ENCODE measurements at regions not wholly inside any gene's neighbourhood (a gene's known extent, or its start where the extent isn't known, plus 50 kb on each side); places are given as distances from the start of the nearest gene placed in this dataset.
"Not testable (repeated sequence)": the region's sequence is repeated elsewhere in the genome, so short reads cannot be mapped to it uniquely, and the experiment has no call there.

DNA sequence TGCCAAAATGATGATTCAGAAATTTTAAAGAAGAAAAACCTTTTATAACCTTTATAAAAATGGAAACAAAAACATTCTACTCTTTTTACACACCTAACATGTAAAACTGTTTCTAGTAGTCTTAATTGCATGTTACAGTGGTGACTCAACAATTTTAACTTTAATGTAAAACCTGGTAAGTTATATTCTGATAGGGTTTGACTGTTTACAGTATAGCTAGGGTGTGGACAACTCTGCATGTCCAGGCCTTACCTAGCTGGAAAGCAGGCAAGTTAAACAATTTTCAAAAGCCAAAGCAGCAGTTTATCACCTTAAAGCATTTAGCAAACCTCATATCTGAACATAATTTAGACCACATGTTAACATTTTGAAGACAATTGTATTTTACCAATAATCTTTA lies 328.5 kb downstream of the NEK10 start:
- H3K27ac ChIP-seq: no peak overlapping the region
- H3K27me3 ChIP-seq: no peaks in the 10 kb centered on the region
- no peaks in the 10 kb centered on the region for H3K36me3 ChIP-seq
- no peaks in the 10 kb centered on the region for H3K9me3 ChIP-seq
- TF ChIP-seq, protein P1, sequence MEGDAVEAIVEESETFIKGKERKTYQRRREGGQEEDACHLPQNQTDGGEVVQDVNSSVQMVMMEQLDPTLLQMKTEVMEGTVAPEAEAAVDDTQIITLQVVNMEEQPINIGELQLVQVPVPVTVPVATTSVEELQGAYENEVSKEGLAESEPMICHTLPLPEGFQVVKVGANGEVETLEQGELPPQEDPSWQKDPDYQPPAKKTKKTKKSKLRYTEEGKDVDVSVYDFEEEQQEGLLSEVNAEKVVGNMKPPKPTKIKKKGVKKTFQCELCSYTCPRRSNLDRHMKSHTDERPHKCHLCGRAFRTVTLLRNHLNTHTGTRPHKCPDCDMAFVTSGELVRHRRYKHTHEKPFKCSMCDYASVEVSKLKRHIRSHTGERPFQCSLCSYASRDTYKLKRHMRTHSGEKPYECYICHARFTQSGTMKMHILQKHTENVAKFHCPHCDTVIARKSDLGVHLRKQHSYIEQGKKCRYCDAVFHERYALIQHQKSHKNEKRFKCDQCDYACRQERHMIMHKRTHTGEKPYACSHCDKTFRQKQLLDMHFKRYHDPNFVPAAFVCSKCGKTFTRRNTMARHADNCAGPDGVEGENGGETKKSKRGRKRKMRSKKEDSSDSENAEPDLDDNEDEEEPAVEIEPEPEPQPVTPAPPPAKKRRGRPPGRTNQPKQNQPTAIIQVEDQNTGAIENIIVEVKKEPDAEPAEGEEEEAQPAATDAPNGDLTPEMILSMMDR (IDR thresholded peaks at IDR 0.05): no peak
- H3K4me3 ChIP-seq: no peak overlapping the region
- no peak for DNase-seq (ENCODE audit: low spot score)
- no peaks in the 10 kb centered on the region for H3K4me1 ChIP-seq

DNA sequence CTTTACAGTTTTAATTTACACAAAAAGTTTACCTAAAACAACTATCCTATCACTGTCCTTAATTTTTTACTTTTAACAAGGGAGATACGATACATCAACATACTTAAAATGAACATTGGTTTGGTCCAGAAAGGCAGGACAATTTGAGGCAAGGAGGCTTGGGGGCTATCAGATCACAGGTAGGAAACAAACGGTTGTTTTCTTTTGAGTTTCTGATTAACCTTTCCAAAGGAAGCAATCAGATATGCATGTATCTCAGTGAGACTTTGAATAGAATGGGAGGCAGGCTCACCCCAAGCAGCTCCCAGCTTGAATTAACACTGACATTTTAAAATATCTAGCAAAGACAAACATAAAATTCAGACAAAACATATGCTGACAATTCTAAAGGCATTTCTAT lies 326.6 kb downstream of the NEK10 start:
- H3K9me3 ChIP-seq; DNase-seq (ENCODE audit: low spot score); H3K4me3 ChIP-seq; H3K4me1 ChIP-seq; H3K27me3 ChIP-seq; H3K27ac ChIP-seq; H3K36me3 ChIP-seq: not testable (repeated sequence)

DNA sequence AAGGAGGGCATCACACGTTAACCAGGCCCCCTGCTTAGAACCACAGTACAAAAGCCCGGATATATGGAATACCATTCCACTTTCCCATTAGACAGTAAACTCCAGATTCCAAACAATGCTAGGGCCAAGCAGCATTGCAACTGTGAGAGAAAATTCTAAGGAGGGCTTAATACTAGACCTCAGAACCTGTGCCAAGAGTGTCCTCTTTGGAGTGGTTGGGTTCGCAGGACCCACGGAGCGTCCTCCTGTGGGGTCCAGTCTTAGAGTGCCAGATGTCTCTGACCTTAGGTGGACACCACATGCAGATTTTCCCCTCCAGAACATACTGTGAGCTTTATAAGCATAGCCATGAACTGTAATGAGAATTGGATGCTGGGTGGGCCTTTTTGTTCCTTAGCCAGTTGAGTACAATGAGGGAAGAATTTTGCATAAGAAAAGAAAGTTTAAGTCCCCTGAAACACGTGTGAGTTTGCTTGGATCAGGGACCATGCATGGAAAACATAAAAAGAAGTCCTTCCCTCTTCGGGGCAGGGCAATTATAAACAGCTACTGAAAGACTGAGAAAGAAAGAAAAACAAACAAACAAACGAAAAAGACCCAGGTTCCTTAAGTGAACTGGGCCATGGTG lies 325.7 kb downstream of the NEK10 start:
- TF ChIP-seq, protein P1 (IDR thresholded peaks at IDR 0.05): no peak
- DNase-seq (ENCODE audit: low spot score): no peak
- Histone ChIP-seq H3K27me3 (no peaks in the 10 kb centered on the region), H3K36me3 (no peaks in the 10 kb centered on the region), H3K27ac (no peak overlapping the region), H3K4me1 (no peaks in the 10 kb centered on the region), H3K9me3 (no peaks in the 10 kb centered on the region), H3K4me3 (no peak overlapping the region)

DNA sequence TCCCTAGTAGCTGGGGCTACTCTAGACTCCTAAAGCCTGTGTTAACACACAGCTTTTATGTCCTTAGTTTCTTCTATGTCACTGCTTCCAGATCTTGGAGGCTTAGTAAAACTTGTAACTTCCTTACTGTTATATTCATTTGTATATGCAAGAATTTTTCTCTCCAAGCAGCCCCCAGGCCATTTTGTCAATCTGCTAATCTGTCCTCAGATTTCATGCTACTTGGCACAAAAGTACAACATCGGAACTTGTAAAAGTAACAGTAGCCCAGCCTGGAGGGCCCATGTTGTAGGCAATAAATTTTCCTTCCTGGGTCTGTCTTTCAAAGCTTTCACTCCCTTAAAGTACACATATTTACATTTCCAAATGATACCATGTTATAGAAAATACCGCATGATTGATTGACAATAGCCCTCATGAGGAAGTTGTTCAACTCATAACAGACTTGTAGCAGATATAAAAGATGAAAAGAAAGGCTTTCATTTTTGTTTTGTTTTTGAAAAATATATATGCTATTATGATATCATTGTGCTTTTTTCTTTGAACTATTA lies 324.2 kb downstream of the NEK10 start:
- Histone ChIP-seq H3K36me3 (no peaks in the 10 kb centered on the region), H3K27ac (no peak overlapping the region), H3K4me1 (no peaks in the 10 kb centered on the region), H3K9me3 (no peaks in the 10 kb centered on the region), H3K4me3 (no peak overlapping the region), H3K27me3 (no peaks in the 10 kb centered on the region)
- no peak for DNase-seq (ENCODE audit: low spot score)
- TF ChIP-seq, protein P1 (IDR thresholded peaks at IDR 0.05): no peak

DNA sequence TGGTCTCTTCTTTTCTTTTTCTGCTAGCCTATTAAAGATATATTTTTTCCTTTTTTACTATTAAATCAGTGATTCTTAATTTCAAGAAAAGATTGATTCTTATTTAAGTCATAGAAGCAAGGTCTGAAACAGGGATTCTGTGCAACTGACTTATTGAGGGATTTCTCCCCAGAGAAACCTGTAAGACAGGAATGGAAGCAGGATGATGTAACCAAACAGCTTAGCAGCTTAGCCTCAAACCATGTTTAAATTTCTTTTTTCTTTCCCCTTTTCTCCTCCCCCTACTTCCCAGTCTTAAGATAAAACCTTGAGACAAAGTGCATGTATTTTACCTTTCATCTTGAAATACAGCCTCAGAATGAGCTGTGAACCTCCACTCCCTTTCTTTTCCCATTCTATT lies 322.8 kb downstream of the NEK10 start:
- H3K4me1 ChIP-seq: no peaks in the 10 kb centered on the region
- H3K27ac ChIP-seq: no peak overlapping the region
- peaks cover 0 to 8% of the 10 kb centered on the region in 2 donors for H3K9me3 ChIP-seq
- TF ChIP-seq, protein P1 (IDR thresholded peaks at IDR 0.05): no peak
- no peaks in the 10 kb centered on the region for H3K27me3 ChIP-seq
- DNase-seq (ENCODE audit: low spot score): no peak
- no peak overlapping the region for H3K4me3 ChIP-seq
- H3K36me3 ChIP-seq: no peaks in the 10 kb centered on the region

DNA sequence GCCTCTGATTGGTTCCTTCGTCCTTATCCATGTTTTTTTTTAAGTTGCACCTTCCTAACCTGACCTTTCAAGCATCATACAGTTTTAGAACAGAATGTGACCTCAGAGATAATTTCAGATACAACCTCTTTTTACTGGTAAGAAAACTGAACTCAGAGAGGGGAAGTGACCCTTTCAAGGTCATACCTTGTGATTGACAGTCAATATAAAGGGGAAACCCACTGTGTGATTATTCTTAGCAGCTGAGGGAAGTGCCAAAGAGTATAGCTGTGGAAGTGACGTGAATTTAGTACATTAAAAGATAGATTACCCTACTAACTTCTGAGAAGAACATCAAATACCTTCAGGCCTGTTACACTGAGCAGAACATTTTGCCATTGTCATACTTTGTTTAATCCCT lies 319.4 kb downstream of the NEK10 start:
- Histone ChIP-seq H3K27ac (no peak overlapping the region), H3K4me1 (no peaks in the 10 kb centered on the region), H3K36me3 (no peaks in the 10 kb centered on the region), H3K27me3 (no peaks in the 10 kb centered on the region), H3K4me3 (no peak overlapping the region), H3K9me3 (peaks cover 0 to 17% of the 10 kb centered on the region in 2 donors)
- no peak for DNase-seq (ENCODE audit: low spot score)
- TF ChIP-seq, protein P1 (IDR thresholded peaks at IDR 0.05): no peak

DNA sequence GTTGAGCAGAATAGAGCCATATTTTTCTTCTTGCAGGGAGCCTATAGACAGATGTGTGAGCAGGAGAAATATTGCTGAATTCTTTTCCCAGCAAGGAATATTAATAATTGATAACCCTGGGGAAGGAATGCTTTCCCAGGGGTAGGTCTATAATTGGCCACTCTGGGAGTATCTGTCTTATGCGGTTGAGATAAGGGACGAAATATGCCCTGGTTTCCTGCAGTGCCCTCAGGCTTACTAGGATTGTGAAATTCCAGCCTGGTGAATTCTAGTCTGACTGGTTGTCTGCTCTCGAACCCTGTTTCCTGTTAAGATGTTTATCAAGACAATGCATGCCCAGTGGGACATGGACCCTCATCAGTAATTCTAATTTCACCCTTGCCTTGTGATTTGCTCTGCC lies 317.7 kb downstream of the NEK10 start:
- peaks cover 0 to 17% of the 10 kb centered on the region in 2 donors for H3K9me3 ChIP-seq
- H3K27me3 ChIP-seq; DNase-seq (ENCODE audit: low spot score); H3K27ac ChIP-seq; H3K4me3 ChIP-seq; H3K36me3 ChIP-seq; H3K4me1 ChIP-seq: not testable (repeated sequence)
